Activated CD8-positive, alpha-beta T cell treated with anti-CD3 and anti-CD28 coated beads, Interleukin-2, amount 10 ng/mL, durations not matched to agents 7 days and 5 days (primary cell): ENCODE measurements at regions not wholly inside any gene's neighbourhood (a gene's known extent, or its start where the extent isn't known, plus 50 kb on each side); places are given as distances from the start of the nearest gene placed in this dataset.
A peak's percentile ranks its signal among the peaks of the same experiment; 100 is the strongest.

Source experiments
- ATAC-seq: fragments of 150-1000 bp; cut with Tn5 transposase; one replicate; pipeline ENCODE4 v1.10.0; 2021; ENCODE audit warnings: moderate library complexity
- CTCF ChIA-PET: fragments of 350-600 bp; sonication (Branson Sonifier 250); formaldehyde crosslinking; loops from one replicate; lab custom pipeline; 2021; ENCODE audit warnings: antibody characterized with exemption; lab: Charles Lee
- POLR2A ChIA-PET: fragments of 350-600 bp; sonication (Branson Sonifier 250); formaldehyde crosslinking; loops from one replicate; lab custom pipeline; 2021; ENCODE audit warnings: antibody characterized with exemption; lab: Charles Lee
- DNase-seq: peaks from one replicate; pipeline ENCODE4 v3.0.0-alpha.2; 2020
- H3K27ac Mint-ChIP-seq: one replicate; pipeline ENCODE4 v1.8.0; 2021; ENCODE audit warnings: mild to moderate bottlenecking, mixed read lengths
- H3K27me3 Mint-ChIP-seq: one replicate; pipeline ENCODE4 v1.8.0; 2021; ENCODE audit warnings: low read depth, mixed read lengths
- H3K36me3 Mint-ChIP-seq: one replicate; pipeline ENCODE4 v1.8.0; 2021; ENCODE audit warnings: low read depth, mixed read lengths
- H3K4me1 Mint-ChIP-seq: one replicate; pipeline ENCODE4 v1.8.0; 2021; ENCODE audit warnings: low read depth, mixed read lengths
- H3K4me3 Mint-ChIP-seq: one replicate; pipeline ENCODE4 v1.8.0; 2021; ENCODE audit warnings: mild to moderate bottlenecking, mixed read lengths
- H3K9me3 Mint-ChIP-seq: one replicate; pipeline ENCODE4 v1.8.0; 2022; ENCODE audit warnings: mixed read lengths; ENCODE audit not compliant: insufficient read depth

- Mint-ChIP-seq H3K4me3 (no peak overlapping the region), H3K9me3 (no peaks in the 10 kb centered on the region), H3K4me1 (peaks cover 7% of the 10 kb centered on the region), H3K27me3 (peaks cover 4% of the 10 kb centered on the region), H3K27ac (no peak overlapping the region), H3K36me3 (no peaks in the 10 kb centered on the region)
- no peak for DNase-seq
- no peak for ATAC-seq
- ChIA-PET POLR2A (no interaction called here), CTCF (no interaction called here)
Observed at GRCh38 chr2:445896-446295, 158.0 kb upstream of the ALKAL2 start.

GRCh38 chr2:444937-445884 lies 157.3 kb upstream of the ALKAL2 start:
- H3K4me3 Mint-ChIP-seq = no peak overlapping the region
- peaks cover 7% of the 10 kb centered on the region for H3K4me1 Mint-ChIP-seq
- DNase-seq = peak; percentile 35
- ATAC-seq = peak; percentile 60
- peaks cover 2% of the 10 kb centered on the region for H3K27me3 Mint-ChIP-seq
- no peak overlapping the region for H3K27ac Mint-ChIP-seq
- POLR2A ChIA-PET = no interaction called here
- H3K9me3 Mint-ChIP-seq = no peaks in the 10 kb centered on the region
- CTCF ChIA-PET = no interaction called here
- no peaks in the 10 kb centered on the region for H3K36me3 Mint-ChIP-seq

- no peak overlapping the region for H3K27ac Mint-ChIP-seq
- H3K27me3 Mint-ChIP-seq = peaks cover 2% of the 10 kb centered on the region
- H3K4me3 Mint-ChIP-seq = no peak overlapping the region
- H3K36me3 Mint-ChIP-seq = no peaks in the 10 kb centered on the region
- peaks cover 7% of the 10 kb centered on the region for H3K4me1 Mint-ChIP-seq
- ATAC-seq (no peak), DNase-seq (no peak)
- no peaks in the 10 kb centered on the region for H3K9me3 Mint-ChIP-seq
- ChIA-PET CTCF (no interaction called here), POLR2A (no interaction called here)
Observed at GRCh38 chr2:443741-444140, 155.8 kb upstream of the ALKAL2 start.

GRCh38 chr2:443216-443615 lies 155.3 kb upstream of the ALKAL2 start:
- Mint-ChIP-seq H3K27ac (no peak overlapping the region), H3K4me3 (no peak overlapping the region), H3K27me3 (peaks cover 1% of the 10 kb centered on the region), H3K36me3 (no peaks in the 10 kb centered on the region), H3K9me3 (no peaks in the 10 kb centered on the region), H3K4me1 (peaks cover 12% of the 10 kb centered on the region)
- ChIA-PET CTCF (no interaction called here), POLR2A (interaction anchor here (0.6 kb wide), 1 partner anchor 12 kb away, joined by 3 read pairs; no protein-coding TSS in a partner anchor)
- DNase-seq (no peak), ATAC-seq (no peak)

GRCh38 chr2:441258-442022 lies 153.5 kb upstream of the ALKAL2 start:
- CTCF ChIA-PET = no interaction called here
- DNase-seq = no peak
- Mint-ChIP-seq H3K4me3 (no peak overlapping the region), H3K27me3 (no peaks in the 10 kb centered on the region), H3K4me1 (peaks cover 24% of the 10 kb centered on the region), H3K36me3 (no peaks in the 10 kb centered on the region), H3K27ac (no peak overlapping the region), H3K9me3 (no peaks in the 10 kb centered on the region)
- no peak for ATAC-seq
- POLR2A ChIA-PET = no interaction called here

GRCh38 chr2:440403-440740 lies 152.5 kb upstream of the ALKAL2 start:
- H3K27ac Mint-ChIP-seq = no peak overlapping the region
- no peaks in the 10 kb centered on the region for H3K36me3 Mint-ChIP-seq
- H3K4me3 Mint-ChIP-seq = no peak overlapping the region
- CTCF ChIA-PET = no interaction called here
- POLR2A ChIA-PET = no interaction called here
- no peak for DNase-seq
- no peaks in the 10 kb centered on the region for H3K9me3 Mint-ChIP-seq
- ATAC-seq = no peak
- no peaks in the 10 kb centered on the region for H3K27me3 Mint-ChIP-seq
- H3K4me1 Mint-ChIP-seq = peaks cover 22% of the 10 kb centered on the region

DNA sequence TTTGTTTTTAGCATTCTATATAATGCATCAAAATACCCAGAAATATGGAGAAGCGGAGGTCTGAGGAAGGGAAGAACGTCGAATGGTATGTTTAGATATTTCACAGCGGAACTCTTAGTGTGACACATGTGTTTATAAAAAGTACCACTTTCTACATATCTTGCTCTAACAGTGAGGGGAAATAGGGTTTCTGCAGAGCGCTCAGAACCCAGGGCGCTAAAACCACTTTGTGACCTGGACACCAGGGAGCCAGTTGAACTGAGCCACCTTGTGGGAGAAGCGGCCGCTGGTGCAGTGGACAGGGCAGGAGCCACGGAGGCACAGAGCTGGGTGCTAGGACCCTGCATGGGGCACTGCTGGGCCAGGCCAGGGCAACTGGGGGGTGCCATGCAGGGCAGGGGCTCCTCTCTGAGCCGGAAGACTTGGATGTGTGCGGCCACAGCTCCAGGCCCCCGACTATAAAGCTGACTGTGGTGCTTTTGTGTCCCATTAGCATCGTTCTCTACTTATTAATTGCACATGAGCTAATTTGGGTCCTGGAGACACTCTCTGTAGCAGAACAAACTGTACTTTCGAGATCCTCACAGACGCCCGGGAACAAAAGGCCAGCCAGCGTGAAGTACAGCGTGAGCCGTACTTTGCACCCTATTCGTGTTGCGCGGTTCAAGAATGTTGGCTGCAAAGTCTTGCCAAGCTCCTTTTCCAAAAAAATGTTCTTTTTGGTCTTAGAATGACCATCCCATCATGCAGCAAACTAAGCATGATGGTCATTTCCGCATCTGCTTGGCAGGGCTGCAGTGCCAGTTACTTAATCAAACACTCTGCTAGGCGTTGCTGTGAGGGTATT lies 151.9 kb upstream of the ALKAL2 start:
- POLR2A ChIA-PET = no interaction called here

GRCh38 chr2:439077-439476 lies 151.2 kb upstream of the ALKAL2 start:
- Mint-ChIP-seq H3K4me3 (no peak overlapping the region), H3K27ac (no peak overlapping the region), H3K27me3 (no peaks in the 10 kb centered on the region), H3K4me1 (peaks cover 25% of the 10 kb centered on the region), H3K9me3 (no peaks in the 10 kb centered on the region), H3K36me3 (no peaks in the 10 kb centered on the region)
- CTCF ChIA-PET = no interaction called here
- DNase-seq = no peak
- ATAC-seq = no peak
- POLR2A ChIA-PET = no interaction called here

More for the DNA sequence above, 151.9 kb upstream of the ALKAL2 start:
- CTCF ChIA-PET = no interaction called here
- Mint-ChIP-seq H3K27ac (no peak overlapping the region), H3K9me3 (no peaks in the 10 kb centered on the region), H3K4me1 (peaks cover 19% of the 10 kb centered on the region), H3K27me3 (no peaks in the 10 kb centered on the region), H3K36me3 (no peaks in the 10 kb centered on the region), H3K4me3 (no peak overlapping the region)
- ATAC-seq = no peak
- no peak for DNase-seq

DNA sequence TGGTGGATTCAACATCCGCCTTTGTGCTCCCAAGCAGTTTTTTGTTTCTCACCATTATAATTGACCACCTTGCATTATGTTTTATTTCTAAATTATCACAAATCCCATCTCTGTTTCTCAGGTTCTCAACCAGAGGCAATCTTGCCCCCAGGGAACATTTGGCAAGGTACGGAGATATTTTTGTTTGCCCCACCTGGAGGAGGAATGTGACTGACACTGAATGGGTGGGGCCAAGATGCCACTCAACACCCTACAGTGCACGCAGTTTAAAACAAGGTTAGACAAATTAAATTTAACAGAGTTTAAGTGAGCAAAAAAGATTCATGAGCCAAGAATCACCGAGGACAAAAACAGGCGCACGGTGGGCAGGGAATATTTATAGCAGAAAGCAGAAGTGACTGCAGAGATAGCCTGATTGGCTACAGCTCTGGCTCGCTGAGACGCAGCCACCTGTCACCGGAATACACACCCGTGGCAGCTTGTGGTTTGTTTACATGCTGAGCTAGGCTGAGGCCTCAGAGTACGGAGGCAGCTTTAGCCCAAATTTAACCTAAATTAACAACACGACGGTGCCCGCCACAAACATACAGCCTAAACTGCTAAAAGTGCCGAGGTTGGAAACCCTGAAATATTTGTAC lies 150.0 kb upstream of the ALKAL2 start:
- Mint-ChIP-seq H3K27me3 (no peaks in the 10 kb centered on the region), H3K4me3 (peak overlapping the region; percentile 66), H3K36me3 (no peaks in the 10 kb centered on the region), H3K4me1 (peaks cover 27% of the 10 kb centered on the region), H3K9me3 (no peaks in the 10 kb centered on the region), H3K27ac (peak overlapping the region; percentile 64)
- peak; percentile 79 for DNase-seq
- ChIA-PET POLR2A (no interaction called here), CTCF (interaction anchor here (0.7 kb wide), 1 partner anchor 44 kb away, joined by 3 read pairs; no protein-coding TSS in a partner anchor)
- peak; percentile 99 for ATAC-seq

DNA sequence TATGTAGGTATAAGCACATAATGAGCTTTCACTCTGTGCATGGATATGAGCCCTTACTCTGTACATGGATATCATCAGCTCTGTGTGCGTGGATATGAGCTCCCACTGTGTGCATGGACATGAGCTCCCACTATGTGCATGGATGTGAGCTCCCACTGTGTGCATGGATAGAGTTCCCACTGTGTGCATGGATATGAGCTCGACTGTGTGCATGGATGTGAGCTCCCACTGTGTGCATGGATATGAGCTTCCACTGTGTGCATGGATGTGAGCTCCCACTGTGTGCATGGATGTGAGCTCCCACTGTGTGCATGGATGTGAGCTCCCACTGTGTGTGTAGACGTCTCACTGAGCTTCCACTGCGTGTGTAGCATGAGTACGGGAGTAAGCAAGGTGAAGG lies 149.3 kb upstream of the ALKAL2 start:
- DNase-seq = no peak
- Mint-ChIP-seq H3K27ac (peak overlapping the region; percentile 34), H3K27me3 (no peaks in the 10 kb centered on the region), H3K4me3 (peak overlapping the region; percentile 66), H3K36me3 (no peaks in the 10 kb centered on the region), H3K4me1 (peaks cover 27% of the 10 kb centered on the region), H3K9me3 (no peaks in the 10 kb centered on the region)
- ChIA-PET POLR2A (no interaction called here), CTCF (no interaction called here)
- ATAC-seq = no peak

DNA sequence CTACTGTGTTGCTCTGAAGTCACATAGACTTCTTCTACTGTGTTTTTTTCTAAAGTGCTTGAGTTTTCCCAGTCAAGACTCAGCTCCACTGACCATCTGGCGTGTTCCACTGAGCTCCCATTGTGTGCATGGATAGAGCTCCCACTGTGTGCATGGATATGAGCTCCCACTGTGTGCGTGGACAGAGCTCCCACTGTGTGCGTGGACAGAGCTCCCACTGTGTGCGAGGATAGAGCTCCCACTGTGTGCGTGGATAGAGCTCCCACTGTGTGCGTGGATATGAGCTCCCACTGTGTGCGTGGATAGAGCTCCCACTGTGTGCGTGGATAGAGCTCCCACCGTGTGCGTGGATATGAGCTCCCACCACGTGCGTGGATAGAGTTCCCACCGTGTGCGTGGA lies 148.3 kb upstream of the ALKAL2 start:
- H3K27me3 Mint-ChIP-seq = peaks cover 3% of the 10 kb centered on the region
- H3K27ac Mint-ChIP-seq = no peak overlapping the region
- no peak for ATAC-seq
- POLR2A ChIA-PET = no interaction called here
- no peaks in the 10 kb centered on the region for H3K9me3 Mint-ChIP-seq
- H3K4me3 Mint-ChIP-seq = no peak overlapping the region
- H3K4me1 Mint-ChIP-seq = peaks cover 30% of the 10 kb centered on the region
- CTCF ChIA-PET = no interaction called here
- H3K36me3 Mint-ChIP-seq = no peaks in the 10 kb centered on the region
- no peak for DNase-seq
